Endothelial cell (in vitro differentiated cells): ENCODE measurements at regions not wholly inside any gene's neighbourhood (a gene's known extent, or its start where the extent isn't known, plus 50 kb on each side); places are given as distances from the start of the nearest gene placed in this dataset.

Experiments
- DNase-seq: peaks from one replicate; pipeline ENCODE4 v3.0.0; 2021; ENCODE audit warnings: low spot score
- H3K27ac Mint-ChIP-seq: one replicate; pipeline ENCODE4 v1.8.0; 2021; ENCODE audit warnings: mixed read lengths, inconsistent platforms; ENCODE audit not compliant: unreplicated experiment
- H3K27me3 Mint-ChIP-seq: one replicate; pipeline ENCODE4 v1.8.0; 2021; ENCODE audit warnings: mild to moderate bottlenecking, moderate library complexity, mixed read lengths, inconsistent platforms; ENCODE audit not compliant: unreplicated experiment
- H3K36me3 Mint-ChIP-seq: one replicate; pipeline ENCODE4 v1.8.0; 2021; ENCODE audit warnings: mild to moderate bottlenecking, low read depth, mixed read lengths, inconsistent platforms; ENCODE audit not compliant: unreplicated experiment
- H3K4me1 Mint-ChIP-seq: one replicate; pipeline ENCODE4 v1.8.0; 2021; ENCODE audit warnings: mild to moderate bottlenecking, mixed read lengths, inconsistent platforms; ENCODE audit not compliant: unreplicated experiment
- H3K4me3 Mint-ChIP-seq: one replicate; pipeline ENCODE4 v1.8.0; 2021; ENCODE audit warnings: mild to moderate bottlenecking, mixed read lengths, inconsistent platforms; ENCODE audit not compliant: unreplicated experiment
- H3K9me3 Mint-ChIP-seq: one replicate; pipeline ENCODE4 v1.8.0; 2021; ENCODE audit warnings: mixed read lengths, inconsistent platforms; ENCODE audit not compliant: unreplicated experiment
- CTCF ChIP-seq: fragments of 200-600 bp; sonication (generic); IDR thresholded peaks from one replicate; pipeline ENCODE4 v1.5.0; 2021; ENCODE audit warnings: antibody characterized with exemption; ENCODE audit not compliant: unreplicated experiment

- no peaks in the 10 kb centered on the region for H3K36me3 Mint-ChIP-seq
- H3K4me3 Mint-ChIP-seq, result no peak overlapping the region
- H3K27me3 Mint-ChIP-seq, result no peaks in the 10 kb centered on the region
- TF ChIP-seq CTCF, result no peak
- H3K9me3 Mint-ChIP-seq, result no peaks in the 10 kb centered on the region
- H3K4me1 Mint-ChIP-seq, result peaks cover 7% of the 10 kb centered on the region
- no peak overlapping the region for H3K27ac Mint-ChIP-seq
- DNase-seq, result no peak
Observed at GRCh38 chr20:22908437-22908836, 126.7 kb upstream of the SSTR4 start.

- Mint-ChIP-seq H3K4me3 (no peak overlapping the region), H3K36me3 (no peaks in the 10 kb centered on the region), H3K27ac (no peak overlapping the region), H3K4me1 (peaks cover 7% of the 10 kb centered on the region), H3K27me3 (no peaks in the 10 kb centered on the region), H3K9me3 (no peaks in the 10 kb centered on the region)
- TF ChIP-seq CTCF, result no peak
- no peak for DNase-seq
Observed at GRCh38 chr20:22908944-22909343, 126.2 kb upstream of the SSTR4 start.

- Mint-ChIP-seq H3K27ac (no peak overlapping the region), H3K4me3 (no peak overlapping the region), H3K4me1 (peaks cover 7% of the 10 kb centered on the region), H3K9me3 (no peaks in the 10 kb centered on the region), H3K36me3 (no peaks in the 10 kb centered on the region), H3K27me3 (no peaks in the 10 kb centered on the region)
- TF ChIP-seq CTCF, result no peak
- no peak for DNase-seq
Observed at GRCh38 chr20:22909436-22909835, 125.7 kb upstream of the SSTR4 start.

- H3K4me1 Mint-ChIP-seq, result peaks cover 7% of the 10 kb centered on the region
- H3K27ac Mint-ChIP-seq, result no peak overlapping the region
- H3K27me3 Mint-ChIP-seq, result no peaks in the 10 kb centered on the region
- H3K9me3 Mint-ChIP-seq, result no peaks in the 10 kb centered on the region
- H3K4me3 Mint-ChIP-seq, result no peak overlapping the region
- no peaks in the 10 kb centered on the region for H3K36me3 Mint-ChIP-seq
- no peak for DNase-seq
- no peak for TF ChIP-seq CTCF
Observed at GRCh38 chr20:22910287-22910852, 124.7 kb upstream of the SSTR4 start.

GRCh38 chr20:22914291-22914690, 120.8 kb upstream of the SSTR4 start:
- Mint-ChIP-seq H3K36me3 (no peaks in the 10 kb centered on the region), H3K4me3 (no peak overlapping the region), H3K4me1 (no peaks in the 10 kb centered on the region), H3K9me3 (no peaks in the 10 kb centered on the region), H3K27ac (no peak overlapping the region), H3K27me3 (no peaks in the 10 kb centered on the region)
- DNase-seq, result no peak
- TF ChIP-seq CTCF, result no peak
